ENCODE measurements at regions not wholly inside any gene's neighbourhood (a gene's known extent, or its start where the extent isn't known, plus 50 kb on each side); places are given as distances from the start of the nearest gene placed in this dataset.
"Not testable (repeated sequence)": the region's sequence is repeated elsewhere in the genome, so short reads cannot be mapped to it uniquely, and the experiment has no call there.

DNA sequence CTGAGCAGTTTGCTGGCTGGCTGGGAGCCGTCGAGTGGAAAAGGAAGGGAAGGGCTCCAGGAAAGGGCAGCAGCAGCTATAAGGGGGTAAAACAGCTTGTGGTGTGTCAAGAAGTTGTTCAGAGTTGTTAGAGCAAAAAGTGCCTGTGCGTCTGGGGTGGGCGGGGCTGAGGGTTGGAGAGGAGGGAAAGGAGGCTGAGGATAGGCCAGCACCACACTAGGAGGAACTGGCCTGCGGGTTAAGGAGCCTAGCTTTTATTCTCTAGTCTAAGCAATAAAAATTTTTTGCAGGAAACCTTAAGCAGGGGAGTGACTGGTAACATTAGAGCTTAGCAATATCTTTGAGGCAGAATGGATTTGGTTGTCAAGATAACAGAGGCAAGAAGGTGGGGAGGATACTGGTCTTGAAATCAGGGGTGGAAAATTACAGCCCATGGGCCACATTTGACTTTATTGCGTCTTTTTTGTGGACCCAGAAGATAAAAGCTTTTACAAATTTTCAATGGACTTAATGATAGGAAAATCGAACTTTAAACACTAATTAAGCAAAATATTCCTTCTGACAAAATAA, 134.5 kb upstream of the AADACL2 start:
- DNase-seq (ENCODE audit: low spot score) (no peak), ATAC-seq (ENCODE audit: low FRiP score) (peak; percentile 19)
- TF ChIP-seq, protein P1, sequence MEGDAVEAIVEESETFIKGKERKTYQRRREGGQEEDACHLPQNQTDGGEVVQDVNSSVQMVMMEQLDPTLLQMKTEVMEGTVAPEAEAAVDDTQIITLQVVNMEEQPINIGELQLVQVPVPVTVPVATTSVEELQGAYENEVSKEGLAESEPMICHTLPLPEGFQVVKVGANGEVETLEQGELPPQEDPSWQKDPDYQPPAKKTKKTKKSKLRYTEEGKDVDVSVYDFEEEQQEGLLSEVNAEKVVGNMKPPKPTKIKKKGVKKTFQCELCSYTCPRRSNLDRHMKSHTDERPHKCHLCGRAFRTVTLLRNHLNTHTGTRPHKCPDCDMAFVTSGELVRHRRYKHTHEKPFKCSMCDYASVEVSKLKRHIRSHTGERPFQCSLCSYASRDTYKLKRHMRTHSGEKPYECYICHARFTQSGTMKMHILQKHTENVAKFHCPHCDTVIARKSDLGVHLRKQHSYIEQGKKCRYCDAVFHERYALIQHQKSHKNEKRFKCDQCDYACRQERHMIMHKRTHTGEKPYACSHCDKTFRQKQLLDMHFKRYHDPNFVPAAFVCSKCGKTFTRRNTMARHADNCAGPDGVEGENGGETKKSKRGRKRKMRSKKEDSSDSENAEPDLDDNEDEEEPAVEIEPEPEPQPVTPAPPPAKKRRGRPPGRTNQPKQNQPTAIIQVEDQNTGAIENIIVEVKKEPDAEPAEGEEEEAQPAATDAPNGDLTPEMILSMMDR (IDR thresholded peaks at IDR 0.05): no peak

DNA sequence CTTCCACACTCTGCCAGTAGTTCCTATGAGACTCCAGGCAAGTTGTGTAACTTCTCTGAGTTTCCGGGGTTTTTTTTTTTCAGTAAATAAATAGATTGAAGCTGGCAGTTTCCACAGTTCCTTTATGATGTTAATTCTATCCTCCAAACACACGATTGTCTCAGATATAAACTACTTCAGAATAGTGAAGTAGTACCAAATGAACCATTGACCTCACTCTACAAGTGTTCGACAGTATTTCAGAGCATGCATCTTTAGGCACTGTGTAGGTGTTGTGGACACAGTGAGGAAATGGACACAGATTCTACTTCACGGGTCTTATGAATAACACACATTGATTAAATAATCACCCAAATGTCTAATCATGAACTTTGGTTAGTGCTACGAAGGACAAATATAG, 136.1 kb upstream of the IGSF10 start:
- ATAC-seq (ENCODE audit: low FRiP score) (no peak), DNase-seq (ENCODE audit: low spot score) (no peak)
- TF ChIP-seq, protein P1 (IDR thresholded peaks at IDR 0.05): no peak

DNA sequence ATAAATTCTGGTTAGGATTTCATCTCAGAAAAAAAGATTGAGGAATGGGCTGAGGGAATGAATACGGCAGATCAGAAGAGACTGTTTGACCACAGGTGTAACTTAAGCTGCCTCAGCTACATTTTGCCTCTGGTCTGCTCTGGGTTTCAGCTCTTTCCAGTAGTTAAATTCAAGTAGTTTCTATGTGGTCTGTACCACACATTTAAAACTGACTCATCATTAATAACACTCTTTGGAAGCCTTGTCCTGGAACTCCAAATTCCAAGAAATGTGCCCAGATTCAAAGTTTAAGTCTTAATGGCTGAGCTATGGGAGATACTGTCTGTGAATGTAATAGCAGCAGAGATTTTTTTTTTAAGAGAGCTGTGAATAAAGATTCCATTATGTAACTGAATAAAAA, 133.1 kb upstream of the IGSF10 start:
- TF ChIP-seq, protein P1 (IDR thresholded peaks at IDR 0.05): no peak
- DNase-seq (ENCODE audit: low spot score): no peak
- ATAC-seq (ENCODE audit: low FRiP score): no peak

DNA sequence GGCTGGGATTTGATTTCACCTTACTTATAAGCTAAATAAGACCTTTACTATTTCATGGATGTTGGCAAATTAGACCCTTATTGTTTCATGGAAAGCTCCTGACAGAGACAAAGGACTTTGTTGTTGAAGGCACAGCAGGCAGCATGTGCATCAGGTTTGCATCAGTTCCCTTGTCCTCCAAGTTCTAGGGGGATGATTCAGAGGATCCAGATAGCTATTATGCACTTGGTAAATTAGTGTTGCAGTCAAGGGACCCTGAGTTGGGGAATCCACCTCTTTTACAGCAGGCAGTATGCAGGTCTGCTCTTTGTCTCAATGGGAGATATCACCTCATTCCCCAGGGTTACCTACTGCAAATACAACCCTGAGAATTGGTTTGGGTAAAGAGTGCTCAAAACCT, 131.4 kb upstream of the IGSF10 start:
- DNase-seq (ENCODE audit: low spot score) (no peak), ATAC-seq (ENCODE audit: low FRiP score) (no peak)
- TF ChIP-seq, protein P1 (IDR thresholded peaks at IDR 0.05): no peak

DNA sequence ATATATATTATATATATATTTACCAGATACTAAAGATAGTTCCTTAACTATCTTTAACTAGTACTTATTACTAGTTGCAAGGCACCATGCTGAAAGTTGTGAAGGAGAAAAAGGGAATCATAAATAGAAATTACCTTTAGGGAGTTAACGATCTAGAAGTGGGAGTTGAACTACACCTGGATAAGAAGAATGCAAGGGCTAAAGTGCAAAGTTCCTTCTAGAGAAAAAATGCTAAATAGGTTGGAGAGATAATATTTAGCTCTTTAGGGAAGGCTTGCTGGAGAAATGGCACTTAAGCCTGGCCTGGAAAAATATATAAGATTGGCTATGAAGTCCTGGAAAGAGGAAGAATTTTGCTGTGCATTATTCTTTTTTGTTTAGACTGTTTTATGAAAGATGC, 130.6 kb upstream of the IGSF10 start:
- TF ChIP-seq, protein P1 (IDR thresholded peaks at IDR 0.05): no peak
- no peak for ATAC-seq (ENCODE audit: low FRiP score)
- no peak for DNase-seq (ENCODE audit: low spot score)

DNA sequence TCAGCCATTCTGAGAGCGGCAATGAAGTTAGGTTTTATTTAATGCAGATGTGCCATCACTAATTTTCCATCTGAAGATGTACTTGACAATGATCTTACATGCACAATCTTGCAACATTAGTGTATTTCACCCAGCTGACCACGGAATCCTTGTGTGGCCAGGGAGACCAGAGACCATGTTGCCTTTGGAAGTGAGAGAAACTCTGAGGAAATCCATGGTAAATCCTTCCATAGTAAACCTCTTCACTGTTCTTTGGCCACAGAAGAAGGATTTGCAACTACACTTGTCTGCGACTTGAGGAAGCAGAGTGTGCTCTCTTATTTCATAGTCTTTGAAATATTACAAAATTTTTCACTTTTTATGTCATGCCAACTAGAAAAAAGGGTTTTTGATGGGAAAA, 128.4 kb upstream of the IGSF10 start:
- DNase-seq (ENCODE audit: low spot score) (no peak), ATAC-seq (ENCODE audit: low FRiP score) (no peak)

DNA sequence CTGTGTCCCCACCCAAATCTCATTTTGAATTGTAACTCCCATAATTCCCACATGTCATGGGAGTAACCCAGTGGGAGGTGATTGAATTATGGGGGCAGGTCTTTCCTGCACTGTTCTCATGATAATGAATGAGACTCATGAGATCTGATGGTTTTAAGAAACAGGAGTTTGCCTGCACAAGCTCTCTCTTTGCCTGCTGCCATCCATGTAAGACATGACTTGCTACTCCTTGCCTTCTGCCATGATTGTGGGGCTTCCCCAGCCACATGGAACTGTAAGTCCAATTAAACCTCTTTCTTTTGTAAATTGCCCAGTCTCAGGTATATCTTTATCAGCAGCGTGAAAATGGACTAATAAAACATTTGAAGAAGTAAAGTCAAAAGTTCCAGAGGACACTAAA, 126.8 kb upstream of the IGSF10 start:
- not testable (repeated sequence) for ATAC-seq (ENCODE audit: low FRiP score); DNase-seq (ENCODE audit: low spot score)

More for the DNA sequence above, 128.4 kb upstream of the IGSF10 start:
- TF ChIP-seq, protein P1 (IDR thresholded peaks at IDR 0.05): no peak

DNA sequence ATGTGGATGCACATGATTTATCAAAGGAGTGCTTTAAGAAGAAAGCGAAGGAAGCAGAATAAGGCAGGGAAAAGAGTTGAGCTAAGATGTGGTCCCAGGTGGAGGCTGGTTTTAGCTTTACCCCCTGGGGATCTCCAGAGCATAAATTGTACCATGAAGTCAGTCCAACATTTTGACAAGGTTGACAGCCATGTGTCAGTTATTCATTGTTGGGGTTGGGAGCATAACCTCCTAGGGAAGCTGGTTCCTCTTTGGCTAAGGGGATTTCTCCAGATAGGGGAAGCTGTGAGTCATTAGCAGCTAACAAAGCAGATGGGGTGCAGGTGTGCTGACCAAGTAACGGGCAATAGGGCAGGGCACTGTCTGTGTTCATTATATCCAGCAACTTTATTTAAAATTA, 123.7 kb upstream of the IGSF10 start:
- no peak for ATAC-seq (ENCODE audit: low FRiP score)
- TF ChIP-seq, protein P1 (IDR thresholded peaks at IDR 0.05): no peak
- no peak for DNase-seq (ENCODE audit: low spot score)

All from omental fat pad (tissue), 3 donors.